Urinary bladder (tissue), 3 donors: ENCODE measurements at regions not wholly inside any gene's neighbourhood (a gene's known extent, or its start where the extent isn't known, plus 50 kb on each side); places are given as distances from the start of the nearest gene placed in this dataset.
A peak's percentile ranks its signal among the peaks of the same experiment; 100 is the strongest.

Experiments
- DNase-seq: peaks from one replicate; pipeline ENCODE4 v3.0.0-alpha.2; 2015; ENCODE audit errors: extremely low spot score
- H3K27ac ChIP-seq: one replicate; pipeline ENCODE4 v1.5.1; 2013; ENCODE audit warnings: low read depth, mild to moderate bottlenecking, moderate library complexity
- H3K36me3 ChIP-seq: one replicate; pipeline ENCODE4 v1.6.1; 2013; ENCODE audit warnings: mild to moderate bottlenecking, moderate library complexity; ENCODE audit not compliant: insufficient read depth
- H3K4me1 ChIP-seq: one replicate; pipeline ENCODE4 v1.6.1; 2013; ENCODE audit warnings: mild to moderate bottlenecking, moderate library complexity; ENCODE audit not compliant: insufficient read depth
- H3K4me3 ChIP-seq: one replicate; pipeline ENCODE4 v1.5.1; 2013; ENCODE audit warnings: low read depth, low read length
- WGBS: extraction: QIAGEN DNeasy Blood & Tissue Kit; methylation state at CpG from one replicate; pipeline ENCODE4 v1.1.7; 2013; 5-methylcytosine and 5-hydroxymethylcytosine counted together
- donor health status: healthy with polysubstance abuse.
- donor health status: healthy.

DNA sequence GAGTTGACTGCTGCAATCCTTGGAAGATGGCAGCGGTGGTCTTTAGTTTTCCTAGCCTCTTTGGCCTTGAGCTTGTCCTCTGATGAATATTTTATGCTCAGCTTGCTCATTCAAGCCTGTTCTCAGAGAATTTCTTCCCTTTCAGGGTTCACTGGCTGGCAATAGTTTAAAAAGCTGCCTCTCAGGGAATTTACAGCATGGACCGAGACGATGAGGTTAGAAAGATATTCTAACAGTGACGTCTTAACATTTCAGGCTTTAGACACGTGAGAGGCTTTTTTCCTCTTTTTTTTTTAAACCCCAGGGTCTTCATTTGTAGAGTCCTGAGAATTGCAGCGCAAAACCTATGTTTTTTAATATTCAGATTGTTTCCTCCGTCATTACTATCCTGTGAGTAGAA lies 120.3 kb upstream of the CLSTN2 start:
- no peak for DNase-seq
- no peaks in the 10 kb centered on the region for H3K4me1 ChIP-seq
- no peaks in the 10 kb centered on the region for H3K36me3 ChIP-seq
- H3K4me3 ChIP-seq, result no peak overlapping the region
- WGBS, result 78% methylated on average over 7 of the region's 7 CpGs
- no peak overlapping the region for H3K27ac ChIP-seq

DNA sequence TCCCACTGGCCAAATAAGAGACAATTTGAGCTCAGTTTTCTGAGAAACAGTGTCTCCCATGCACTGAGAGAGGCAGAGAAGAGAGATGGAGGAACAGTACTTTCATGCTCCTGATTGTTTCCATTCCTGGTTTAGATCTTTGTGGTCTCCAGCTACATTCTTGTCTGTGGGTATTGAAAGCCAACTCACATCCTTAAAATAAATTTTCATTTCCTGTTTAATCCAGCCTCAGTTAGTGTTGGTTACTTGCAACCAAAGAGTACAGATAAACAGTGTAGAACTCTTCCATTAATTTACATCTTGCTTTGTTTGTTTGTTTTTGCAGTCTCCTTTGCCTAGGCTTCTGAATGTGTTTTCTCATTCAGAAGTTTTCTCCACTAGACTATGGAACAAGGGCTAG lies 123.7 kb upstream of the CLSTN2 start:
- no peak overlapping the region for H3K27ac ChIP-seq
- no peaks in the 10 kb centered on the region for H3K36me3 ChIP-seq
- H3K4me1 ChIP-seq, result no peaks in the 10 kb centered on the region
- H3K4me3 ChIP-seq, result no peak overlapping the region
- no peak for DNase-seq

DNA sequence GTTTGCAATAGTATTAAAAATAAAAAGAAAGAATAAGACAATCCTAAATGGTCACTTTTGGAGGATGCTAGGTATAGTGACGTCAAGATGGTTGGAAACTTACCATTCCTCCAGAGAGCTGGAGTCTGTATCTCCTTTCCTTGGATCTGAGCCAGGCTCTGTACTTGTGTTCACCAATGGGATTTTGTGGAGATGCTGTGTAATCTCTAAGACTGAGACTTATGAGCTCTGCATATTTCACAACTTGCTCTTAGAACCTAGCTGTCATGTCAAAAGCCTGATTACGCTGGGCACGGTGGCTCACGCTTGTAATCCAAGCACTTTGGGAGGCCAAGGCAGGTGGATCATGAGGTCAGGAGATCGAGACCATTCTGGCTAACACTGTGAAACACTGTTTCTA lies 126.8 kb upstream of the CLSTN2 start:
- H3K36me3 ChIP-seq, result no peaks in the 10 kb centered on the region
- H3K4me1 ChIP-seq, result no peaks in the 10 kb centered on the region
- 50% methylated on average over 5 of the region's 5 CpGs for WGBS
- DNase-seq, result no peak
- H3K4me3 ChIP-seq, result no peak overlapping the region
- H3K27ac ChIP-seq, result no peak overlapping the region

DNA sequence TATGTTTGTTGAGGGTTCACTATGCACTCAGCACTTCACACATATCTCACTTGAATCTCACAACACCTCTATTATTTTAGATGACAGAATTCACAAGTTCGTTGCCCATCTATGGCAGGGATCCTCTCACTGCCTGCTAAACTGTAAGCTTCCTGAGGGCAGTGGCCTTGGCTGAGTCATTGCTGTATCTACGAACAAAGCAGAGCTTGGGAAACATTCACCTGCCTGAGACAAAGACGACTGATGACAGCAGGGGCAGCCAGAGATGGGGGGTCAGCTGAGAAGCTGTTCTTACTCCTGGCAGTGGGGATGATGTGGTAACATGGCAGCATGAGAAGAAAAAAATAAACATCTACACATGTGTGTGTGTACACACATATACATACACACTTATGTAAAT lies 125.5 kb upstream of the NMNAT3 start:
- no peaks in the 10 kb centered on the region for H3K36me3 ChIP-seq
- no peak for DNase-seq
- no peak overlapping the region for H3K4me3 ChIP-seq
- no peak overlapping the region for H3K27ac ChIP-seq
- WGBS, result 79% methylated on average over 3 of the region's 3 CpGs
- H3K4me1 ChIP-seq, result no peaks in the 10 kb centered on the region

DNA sequence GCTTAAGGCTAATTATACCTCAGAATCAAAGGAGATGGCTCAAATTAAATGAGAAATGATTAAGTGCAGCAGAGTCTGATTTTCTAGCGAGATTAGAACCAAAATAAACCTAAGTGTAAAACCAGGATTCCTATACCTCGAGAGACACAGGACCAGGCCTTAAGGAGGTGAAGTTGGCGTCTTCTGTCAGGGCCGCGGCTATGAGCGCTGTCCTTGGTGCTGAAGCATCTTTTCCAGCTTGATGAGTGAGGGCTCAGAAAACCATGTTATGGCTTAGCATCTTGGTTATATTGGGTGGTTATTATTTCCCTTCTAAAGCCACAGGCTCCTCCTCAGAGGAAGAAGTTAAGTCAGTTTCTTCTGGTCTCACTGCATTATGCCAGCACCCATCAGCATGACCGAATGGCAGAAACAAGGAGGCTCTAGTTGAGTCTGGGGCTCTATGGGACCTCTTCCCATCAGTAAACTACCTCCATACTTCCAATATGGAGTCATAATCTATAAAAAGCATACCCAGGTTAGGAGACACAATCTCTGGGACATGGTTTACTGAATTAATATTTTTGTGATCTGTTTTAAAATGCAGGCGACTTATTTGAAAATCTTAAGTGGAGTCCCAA lies 120.1 kb upstream of the NMNAT3 start:
- Histone ChIP-seq H3K36me3 (no peaks in the 10 kb centered on the region), H3K4me1 (no peaks in the 10 kb centered on the region), H3K27ac (no peak overlapping the region), H3K4me3 (no peak overlapping the region)
- 28% methylated on average over 8 of the region's 8 CpGs for WGBS
- peak; percentile 10 for DNase-seq

DNA sequence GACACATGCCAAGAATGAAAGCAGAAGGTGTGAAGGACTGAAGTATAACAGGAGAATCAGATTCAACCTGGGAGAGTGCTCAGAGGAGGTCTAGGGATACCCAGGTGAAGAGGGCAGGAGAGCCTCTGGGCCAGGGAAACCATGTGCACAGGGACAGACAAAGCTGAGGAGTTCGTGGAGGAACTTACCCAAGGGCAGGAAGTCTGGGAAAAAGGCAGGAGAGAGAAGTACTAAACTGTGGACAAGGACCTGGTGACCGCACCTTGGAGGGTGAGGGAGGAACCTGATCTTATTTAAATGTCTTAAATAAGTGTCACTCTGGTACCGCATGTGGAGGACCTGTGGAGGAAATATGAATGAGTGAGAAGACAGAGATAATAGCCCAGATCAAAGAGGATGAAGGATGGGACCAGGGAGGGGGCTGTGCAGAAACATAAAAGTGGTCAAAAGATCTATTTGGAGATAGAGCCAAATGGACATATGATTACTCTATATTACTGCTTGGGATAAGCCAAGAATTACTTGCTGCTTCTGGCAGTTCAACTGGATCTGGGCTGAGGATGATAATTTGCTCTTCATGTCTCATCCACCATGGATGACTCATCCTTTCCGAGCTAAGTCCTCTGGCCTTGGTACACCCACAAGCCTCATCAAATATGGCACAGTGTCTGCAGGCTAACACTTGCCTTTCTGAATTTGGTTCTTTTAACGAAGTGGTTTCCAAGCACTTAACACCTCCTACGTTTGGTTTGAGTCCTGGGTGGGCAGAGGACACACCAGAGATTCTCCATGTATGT lies 116.9 kb upstream of the NMNAT3 start:
- 68% methylated on average over 6 of the region's 6 CpGs for WGBS
- H3K4me3 ChIP-seq, result no peak overlapping the region
- no peak for DNase-seq
- H3K27ac ChIP-seq, result no peak overlapping the region
- H3K36me3 ChIP-seq, result no peaks in the 10 kb centered on the region
- no peaks in the 10 kb centered on the region for H3K4me1 ChIP-seq

DNA sequence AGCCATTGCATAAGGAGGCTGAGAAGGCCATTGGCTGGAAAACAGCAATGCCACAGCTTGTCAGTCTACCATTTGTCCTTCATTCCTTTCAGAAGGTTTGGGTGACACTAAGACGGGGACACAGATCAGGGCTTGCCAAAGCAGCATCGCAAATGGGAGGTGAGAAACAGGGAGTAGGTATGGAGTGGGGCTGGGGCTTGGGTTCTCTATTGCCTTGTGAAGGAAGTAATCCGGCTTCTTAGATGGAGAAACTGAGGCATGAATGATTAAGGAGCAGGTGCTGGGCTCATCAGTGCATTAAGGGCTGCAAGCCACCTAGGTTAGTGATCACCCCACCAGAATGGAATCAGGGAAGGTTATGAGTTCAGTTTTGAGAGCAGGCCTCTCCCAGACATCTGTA lies 115.6 kb upstream of the NMNAT3 start:
- Histone ChIP-seq H3K4me3 (no peak overlapping the region), H3K4me1 (no peaks in the 10 kb centered on the region), H3K36me3 (no peaks in the 10 kb centered on the region), H3K27ac (no peak overlapping the region)
- no peak for DNase-seq
- WGBS, result 86% methylated on average over 3 of the region's 3 CpGs

DNA sequence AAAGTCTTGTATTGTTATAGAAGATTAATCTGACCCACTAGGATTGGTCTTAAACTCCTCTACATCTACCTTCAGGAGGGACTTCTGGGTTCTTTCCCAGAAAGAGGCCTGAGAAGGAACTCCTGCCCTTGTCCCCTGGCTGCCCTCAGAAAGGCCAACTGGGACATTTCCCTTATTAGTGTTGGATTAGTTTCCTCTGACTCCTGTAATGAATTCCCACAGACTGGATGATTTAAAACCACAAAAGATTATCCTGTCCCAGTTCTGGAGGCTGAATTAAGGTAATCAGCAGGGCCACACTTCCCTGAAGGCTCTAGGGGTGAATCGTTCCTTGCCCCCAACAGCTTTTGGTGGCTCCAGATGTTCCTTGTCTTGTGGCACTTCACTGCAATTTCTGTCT lies 102.8 kb upstream of the NMNAT3 start:
- WGBS, result 35% methylated on average over 1 of the region's 1 CpG
- Histone ChIP-seq H3K4me3 (no peak overlapping the region), H3K27ac (no peak overlapping the region), H3K36me3 (no peaks in the 10 kb centered on the region), H3K4me1 (peaks cover 2% of the 10 kb centered on the region)
- DNase-seq, result no peak

DNA sequence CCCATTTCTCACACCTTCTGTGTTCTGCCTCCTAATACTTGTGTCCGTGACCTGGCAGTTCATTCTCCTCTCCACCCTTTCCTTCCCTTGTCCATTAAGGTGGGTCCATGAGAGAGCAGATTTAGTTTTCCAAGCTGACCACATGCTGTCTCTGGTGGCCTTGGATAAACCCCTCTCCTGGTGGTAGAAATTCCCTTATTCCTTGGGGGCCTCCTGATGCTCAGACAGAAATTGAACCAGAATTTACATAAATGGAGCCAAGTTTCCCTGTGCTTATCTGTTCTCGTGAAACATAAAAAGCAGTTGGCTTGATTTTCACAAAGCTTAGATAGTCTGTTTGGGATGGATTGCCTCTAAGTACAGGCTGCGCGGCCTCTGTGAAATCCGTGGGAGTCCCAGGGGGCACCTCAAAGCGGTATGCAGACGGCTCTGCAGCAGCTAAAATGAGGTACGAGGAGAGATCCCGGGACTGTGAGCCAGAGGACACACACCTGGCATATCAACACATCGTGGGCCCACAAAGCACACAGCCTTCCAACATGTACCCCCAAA lies 101.0 kb upstream of the NMNAT3 start:
- 19% methylated on average over 10 of the region's 10 CpGs for WGBS
- Histone ChIP-seq H3K36me3 (no peaks in the 10 kb centered on the region), H3K4me3 (no peak overlapping the region), H3K4me1 (peaks cover 2% of the 10 kb centered on the region), H3K27ac (no peak overlapping the region)
- DNase-seq, result no peak

DNA sequence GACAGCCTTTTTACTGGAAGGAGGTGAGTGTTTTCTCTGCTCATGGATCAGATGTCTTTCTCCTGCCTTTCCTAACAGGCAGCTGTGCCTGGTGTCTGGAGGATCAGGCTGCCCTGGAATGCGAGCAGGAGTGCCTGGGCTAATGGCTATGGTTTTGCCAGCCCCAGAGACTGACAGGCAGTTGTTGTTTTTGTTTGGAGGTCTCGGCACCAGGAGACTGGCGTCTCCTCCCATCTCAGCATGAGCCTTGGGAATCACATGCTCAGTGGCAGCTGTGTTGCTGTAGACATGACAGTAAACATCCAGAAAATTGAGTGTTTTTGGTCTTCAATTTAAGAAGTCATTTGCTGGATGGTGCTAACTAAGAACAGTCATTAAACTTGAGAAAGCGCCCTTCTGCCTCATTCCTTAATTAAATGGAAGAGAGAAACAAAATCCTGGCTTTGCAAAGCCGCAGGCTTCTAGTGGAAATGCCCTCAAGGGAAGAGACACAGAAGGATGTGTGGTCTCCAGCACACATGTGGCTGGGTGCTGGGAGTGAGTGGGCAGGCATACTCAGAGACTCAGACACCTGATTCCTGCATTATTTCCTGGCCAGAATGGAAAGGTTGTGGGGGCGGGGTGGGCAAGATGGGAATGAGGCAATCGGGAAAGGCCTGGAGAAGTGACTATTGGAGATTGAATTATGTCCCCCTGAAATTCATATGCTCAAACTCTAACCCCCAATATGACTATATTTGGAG lies 97.0 kb upstream of the NMNAT3 start:
- Histone ChIP-seq H3K36me3 (no peaks in the 10 kb centered on the region), H3K4me3 (no peak overlapping the region), H3K27ac (no peak overlapping the region), H3K4me1 (peaks cover 2% of the 10 kb centered on the region)
- WGBS, result 53% methylated on average over 7 of the region's 7 CpGs
- DNase-seq, result no peak

DNA sequence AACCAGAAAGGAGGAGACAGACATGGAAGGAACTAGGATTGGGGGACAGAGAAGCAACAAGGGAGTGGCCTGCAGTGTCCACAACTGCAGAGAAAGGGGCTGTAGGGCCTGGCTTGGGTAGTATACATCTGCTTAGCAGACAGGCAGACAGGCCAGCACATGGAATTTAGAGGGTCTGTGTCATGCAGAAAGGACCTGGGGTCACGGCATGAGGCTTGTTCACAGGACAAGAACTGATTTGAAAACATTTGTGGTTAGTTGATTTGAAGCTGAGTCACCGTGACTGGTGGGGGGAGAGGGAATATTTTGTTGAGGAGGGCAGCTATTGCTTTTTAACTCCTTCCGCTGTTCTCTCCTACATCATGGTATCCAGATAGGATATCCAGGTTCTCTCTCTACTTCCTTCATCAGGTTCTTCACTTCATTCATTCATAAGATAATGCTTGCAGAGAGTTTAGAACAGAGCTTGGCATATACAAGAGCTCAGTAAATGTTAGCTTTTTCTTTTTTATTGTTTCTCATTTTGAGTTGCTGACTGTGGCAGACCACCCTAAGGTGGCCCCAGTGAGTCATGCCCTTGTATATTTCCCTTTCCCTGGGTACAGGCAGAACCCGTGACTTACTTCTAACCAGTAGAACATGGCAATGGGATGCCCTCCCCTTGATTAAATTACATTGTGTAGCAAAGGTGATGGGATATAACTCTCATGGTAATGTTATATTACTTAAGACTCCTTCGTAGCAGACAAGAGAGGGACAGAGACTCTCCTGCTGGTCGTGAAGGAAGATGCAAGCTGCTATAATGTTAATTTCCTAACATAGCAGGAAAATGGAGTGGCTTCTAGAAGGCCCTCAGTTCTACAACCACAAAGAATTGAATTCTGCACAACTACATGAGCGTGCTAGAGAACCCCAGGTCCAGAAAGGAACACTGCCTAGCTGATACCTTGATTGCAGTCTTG lies 95.0 kb upstream of the NMNAT3 start:
- Histone ChIP-seq H3K4me3 (no peak overlapping the region), H3K27ac (no peak overlapping the region), H3K4me1 (no peaks in the 10 kb centered on the region), H3K36me3 (no peaks in the 10 kb centered on the region)
- 70% methylated on average over 7 of the region's 7 CpGs for WGBS
- DNase-seq, result no peak

DNA sequence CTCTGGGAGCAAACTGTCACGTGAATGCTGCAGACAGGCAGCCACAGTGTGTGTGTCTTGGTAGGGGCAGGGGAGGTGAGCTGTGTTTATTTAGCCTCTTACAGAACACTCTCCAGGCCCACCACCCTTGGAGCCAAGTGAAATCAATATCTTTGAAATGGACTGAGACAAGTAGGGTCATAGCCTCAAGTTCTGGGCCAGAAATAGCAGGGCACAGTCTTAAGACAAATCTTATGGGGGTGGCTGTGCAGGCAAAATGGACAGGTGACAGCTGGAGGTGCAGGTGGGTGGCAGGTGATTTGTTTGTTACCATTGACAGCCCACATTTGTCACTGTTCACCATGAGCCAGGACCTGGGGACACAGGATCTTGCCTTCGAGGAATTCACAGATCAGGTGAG lies 93.6 kb upstream of the NMNAT3 start:
- 56% methylated on average over 2 of the region's 2 CpGs for WGBS
- no peak overlapping the region for H3K4me3 ChIP-seq
- DNase-seq, result no peak
- H3K4me1 ChIP-seq, result no peaks in the 10 kb centered on the region
- H3K27ac ChIP-seq, result no peak overlapping the region
- H3K36me3 ChIP-seq, result no peaks in the 10 kb centered on the region

DNA sequence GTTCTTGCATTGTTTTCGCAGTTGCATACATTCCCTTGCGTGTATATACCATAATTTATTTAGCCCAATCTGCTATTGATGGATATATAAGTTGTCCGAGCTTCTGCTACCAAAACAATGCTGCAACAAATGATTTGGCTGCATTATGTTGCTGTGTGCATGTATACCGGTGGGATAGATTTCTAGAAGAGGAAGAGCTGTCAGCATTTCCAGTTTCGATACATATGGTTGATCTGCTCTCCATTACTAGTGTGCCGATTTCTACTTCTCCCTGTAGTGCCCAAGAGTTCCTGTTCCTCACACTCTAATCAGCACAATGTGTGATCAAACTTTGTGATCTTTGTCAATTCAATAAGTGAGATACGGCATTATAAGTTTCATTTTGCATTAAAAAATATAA lies 92.8 kb upstream of the NMNAT3 start:
- WGBS, result 76% methylated on average over 7 of the region's 7 CpGs

More for the DNA sequence above, 92.8 kb upstream of the NMNAT3 start:
- Histone ChIP-seq H3K4me1 (no peaks in the 10 kb centered on the region), H3K4me3 (no peak overlapping the region), H3K27ac (no peak overlapping the region), H3K36me3 (no peaks in the 10 kb centered on the region)
- DNase-seq, result no peak
